HCT116 (cell line): ENCODE measurements at regions not wholly inside any gene's neighbourhood (a gene's known extent, or its start where the extent isn't known, plus 50 kb on each side); places are given as distances from the start of the nearest gene placed in this dataset.

Source experiments
- ATAC-seq: fragments of 200-7000 bp; cut with Tn5 transposase; 2 replicates; pipeline ENCODE4 v1.9.1; 2020; ENCODE audit warnings: mild to moderate bottlenecking, moderate library complexity
- BruUV-seq: library from RNA; stranded (reverse); fragments of 400-500 nt; replicated peaks from 2 replicates; lab custom pipeline; 2021; lab: Mats Ljungman, UMichigan
- CTCF ChIA-PET: fragments of 300-600 bp; sonication (Branson Sonifier 250); formaldehyde crosslinking; loops from one replicate; lab custom pipeline; 2021; ENCODE audit warnings: antibody characterized with exemption; lab: Charles Lee
- POLR2A ChIA-PET: fragments of 300-600, 350-600 bp; sonication (Branson Sonifier 250); formaldehyde crosslinking; loops from one replicate; lab custom pipeline; 2021; ENCODE audit warnings: antibody characterized with exemption; lab: Charles Lee
- RAD21 ChIA-PET, 2 experiments: fragments of 300-600 bp; sonication (Branson Sonifier 250); formaldehyde crosslinking; loops; one replicate each; lab custom pipeline; 2023; ENCODE audit warnings: low total read pairs in 2 of 2; ENCODE audit not compliant: uncharacterized antibody in 2 of 2, unreplicated experiment in 2 of 2, low non-redundant PET in 1 of 2; lab: Charles Lee
- DNase-seq: peaks from one replicate; pipeline ENCODE4 v3.0.0-alpha.2; 2010; ENCODE audit warnings: low read depth, low spot score
- H2AFZ ChIP-seq: fragments of 200-600 bp; shearing (Covaris generic), sonication (generic); 2 replicates; pipeline ENCODE4 v1.6.1; 2017; ENCODE audit warnings: low read depth, mixed run types, mixed read lengths, antibody characterized with exemption, low read length; ENCODE audit not compliant: poor library complexity, severe bottlenecking
- H3K27ac ChIP-seq: 2 replicates; pipeline ENCODE4 v1.5.1; 2012; ENCODE audit warnings: low read depth, low read length
- H3K27me3 ChIP-seq: fragments of 200-600 bp; sonication (generic); 2 replicates; pipeline ENCODE4 v1.6.1; 2016; ENCODE audit warnings: mixed run types, low read length, mixed read lengths; ENCODE audit not compliant: insufficient read depth
- H3K36me3 ChIP-seq, 2 experiments: fragments of 200-500 bp in 1 of 2; fragments of 200-600 bp in 1 of 2; sonication (Bioruptor generic) in 1 of 2; sonication (generic) in 1 of 2; 2 replicates each; pipeline versions ENCODE4 v1.5.1 to v1.6.1; 2014 to 2016; ENCODE audit warnings: low read length in 2 of 2, inconsistent platforms in 1 of 2, mixed read lengths in 1 of 2, mixed run types in 1 of 2; ENCODE audit not compliant: insufficient read depth in 2 of 2, control insufficient read depth in 1 of 2
- H3K4me1 ChIP-seq, 2 experiments: fragments of 200-600 bp in 1 of 2; sonication (generic) in 1 of 2; 2 replicates each; pipeline versions ENCODE4 v1.5.1 to v1.6.1; 2012 to 2017; ENCODE audit warnings: low read length in 2 of 2, inconsistent platforms in 1 of 2, mild to moderate bottlenecking in 1 of 2, mixed read lengths in 1 of 2, mixed run types in 1 of 2, moderate library complexity in 1 of 2; ENCODE audit not compliant: insufficient read depth in 2 of 2, control insufficient read depth in 1 of 2
- H3K4me2 ChIP-seq: fragments of 200-600 bp; sonication (generic); 2 replicates; pipeline ENCODE4 v1.6.1; 2017; ENCODE audit warnings: mixed run types, low read length, mixed read lengths
- H3K4me3 ChIP-seq, 2 experiments: fragments of 200-600 bp in 1 of 2; sonication (generic) in 1 of 2; replicated peaks in 1 of 2; 2 replicates each; pipeline ENCODE4 v1.5.1; 2011 to 2016; ENCODE audit warnings: low read length in 2 of 2, control low read depth in 1 of 2, low read depth in 1 of 2, mild to moderate bottlenecking in 1 of 2, mixed read lengths in 1 of 2, mixed run types in 1 of 2
- H3K79me2 ChIP-seq: fragments of 200-600 bp; sonication (generic); 2 replicates; pipeline ENCODE4 v1.6.1; 2017; ENCODE audit warnings: mild to moderate bottlenecking, mixed run types, low read length, moderate library complexity, mixed read lengths; ENCODE audit not compliant: insufficient read depth
- H3K9ac ChIP-seq: fragments of 200-600 bp; sonication (generic); 2 replicates; pipeline ENCODE4 v1.6.1; 2016; ENCODE audit warnings: low read length, mixed read lengths
- H3K9me2 ChIP-seq: fragments of 200-600 bp; sonication (generic), shearing (Covaris generic); 2 replicates; pipeline ENCODE4 v1.6.1; 2017; ENCODE audit warnings: mixed run types, mild to moderate bottlenecking, moderate library complexity; ENCODE audit not compliant: insufficient read depth
- H3K9me3 ChIP-seq, 2 experiments: fragments of 200-500 bp in 1 of 2; fragments of 200-600 bp in 1 of 2; sonication (Bioruptor generic) in 1 of 2; sonication (generic) in 1 of 2; 2 replicates each; pipeline ENCODE4 v1.6.1; 2014 to 2017; ENCODE audit warnings: low read length in 2 of 2, mixed read lengths in 2 of 2, inconsistent platforms in 1 of 2, low read depth in 1 of 2, mild to moderate bottlenecking in 1 of 2, mixed run types in 1 of 2, moderate library complexity in 1 of 2; ENCODE audit not compliant: control insufficient read depth in 1 of 2, insufficient read depth in 1 of 2
- H4K20me1 ChIP-seq: fragments of 200-600 bp; sonication (generic), shearing (Covaris generic); 2 replicates; pipeline ENCODE4 v1.6.1; 2017; ENCODE audit warnings: mixed run types, mild to moderate bottlenecking, moderate library complexity; ENCODE audit not compliant: insufficient read depth
- ATF3 ChIP-seq: IDR thresholded peaks from 2 replicates; pipeline ENCODE4 v1.6.1; 2012
- CBX3 ChIP-seq: IDR thresholded peaks from 2 replicates; pipeline ENCODE4 v1.6.1; 2012; ENCODE audit warnings: low read depth
- CEBPB ChIP-seq: IDR thresholded peaks from 2 replicates; pipeline ENCODE4 v1.6.1; 2012; ENCODE audit warnings: low read depth
- CTCF ChIP-seq, 3 experiments: fragments of 200-600 bp in 1 of 3; sonication (generic) in 1 of 3; IDR thresholded peaks in 2 of 3; conservative IDR thresholded peaks in 1 of 3; 2 replicates each; pipeline ENCODE4 v1.5.1; 2012 to 2017; ENCODE audit warnings: low read depth in 2 of 3, low read length in 2 of 3, antibody characterized with exemption in 1 of 3, borderline replicate concordance in 1 of 3, control low read depth in 1 of 3, mild to moderate bottlenecking in 1 of 3, mixed read lengths in 1 of 3, mixed run types in 1 of 3, moderate library complexity in 1 of 3; ENCODE audit not compliant: insufficient read depth in 1 of 3
- EGR1 ChIP-seq: IDR thresholded peaks from 2 replicates; pipeline ENCODE4 v1.6.1; 2012; ENCODE audit warnings: low read depth
- EZH2phosphoT487 ChIP-seq: fragments of 200-600 bp; IDR thresholded peaks from 2 replicates; pipeline ENCODE4 v1.6.1; 2018; ENCODE audit warnings: antibody characterized with exemption, borderline replicate concordance
- FOSL1 ChIP-seq: IDR thresholded peaks from 2 replicates; pipeline ENCODE4 v1.6.1; 2012; ENCODE audit warnings: low read depth
- JUND ChIP-seq: IDR thresholded peaks from 2 replicates; pipeline ENCODE4 v1.6.1; 2012
- MAX ChIP-seq: IDR thresholded peaks from 2 replicates; pipeline ENCODE4 v1.6.1; 2012
- POLR2A ChIP-seq: IDR thresholded peaks from 2 replicates; pipeline ENCODE4 v1.7.0; 2011; ENCODE audit warnings: borderline replicate concordance; ENCODE audit not compliant: insufficient read depth, insufficient read length; ENCODE audit errors: extremely low read depth
- POLR2AphosphoS5 ChIP-seq: IDR thresholded peaks from 2 replicates; pipeline ENCODE4 v1.6.1; 2011; ENCODE audit warnings: mild to moderate bottlenecking, low read depth, low read length, moderate library complexity
- RAD21 ChIP-seq: IDR thresholded peaks from 2 replicates; pipeline ENCODE4 v1.6.1; 2012; ENCODE audit warnings: low read depth, mild to moderate bottlenecking
- SIN3A ChIP-seq: IDR thresholded peaks from 2 replicates; pipeline ENCODE4 v1.6.1; 2012; ENCODE audit warnings: low read depth
- SP1 ChIP-seq: IDR thresholded peaks from 2 replicates; pipeline ENCODE4 v1.6.1; 2012; ENCODE audit warnings: low read depth
- SRF ChIP-seq: IDR thresholded peaks from 2 replicates; pipeline ENCODE4 v1.6.1; 2012; ENCODE audit warnings: low read depth
- TCF7L2 ChIP-seq: IDR thresholded peaks from 2 replicates; pipeline ENCODE4 v1.7.0; 2011; ENCODE audit warnings: borderline replicate concordance, inconsistent platforms; ENCODE audit not compliant: insufficient read depth, insufficient read length; ENCODE audit errors: extremely low read depth
- YY1 ChIP-seq: IDR thresholded peaks from 2 replicates; pipeline ENCODE4 v1.6.1; 2011; ENCODE audit warnings: low read length, low read depth, moderate library complexity, mild to moderate bottlenecking; ENCODE audit not compliant: insufficient replicate concordance; ENCODE audit errors: extremely low read depth
- ZFX ChIP-seq: fragments of 450-650 bp; IDR thresholded peaks from 2 replicates; pipeline ENCODE4 v1.6.1; 2017
- ZNF274 ChIP-seq: fragments of 200-500 bp; sonication (Bioruptor generic); IDR thresholded peaks from 2 replicates; pipeline ENCODE4 v1.6.1; 2014; ENCODE audit warnings: mild to moderate bottlenecking, low read depth, low read length, inconsistent platforms
- intact Hi-C: fragments of 100-400 bp; cut with micrococcal nuclease; formaldehyde crosslinking; loops from 2 replicates; pipeline ENCODE4 v1.10.0; 2022

GRCh38 chr1:212166644-212167043 lies 118.6 kb upstream of the PPP2R5A start:
- no peaks in the 10 kb centered on the region for H3K79me2 ChIP-seq
- H3K4me2 ChIP-seq: no peak overlapping the region
- ChIA-PET POLR2A (no interaction called here), RAD21 (no interaction called here), CTCF (no interaction called here)
- no peaks in the 10 kb centered on the region for H3K27me3 ChIP-seq
- H3K36me3 ChIP-seq: no peaks in the 10 kb centered on the region
- no peak for TF ChIP-seq POLR2A
- no peak for TF ChIP-seq SIN3A
- no peak for TF ChIP-seq CEBPB
- no peak for TF ChIP-seq ATF3
- no peak for TF ChIP-seq SRF
- TF ChIP-seq POLR2AphosphoS5: no peak
- TF ChIP-seq YY1: no peak
- no peak for TF ChIP-seq EZH2phosphoT487
- no peak for TF ChIP-seq CBX3
- no peak for TF ChIP-seq EGR1
- no peak for DNase-seq
- H3K27ac ChIP-seq: no peak overlapping the region
- BruUV-seq: no TSS peak
- no peaks in the 10 kb centered on the region for H4K20me1 ChIP-seq
- H3K9ac ChIP-seq: no peak overlapping the region
- intact Hi-C loops: no loop called here
- no peaks in the 10 kb centered on the region for H3K9me2 ChIP-seq
- peaks cover 3 to 11% of the 10 kb centered on the region in 2 experiments; a peak in 3 of 4 replicates for H3K4me1 ChIP-seq
- ATAC-seq: no peak
- no peak overlapping the region for H3K4me3 ChIP-seq
- H3K9me3 ChIP-seq: no peaks in the 10 kb centered on the region
- H2AFZ ChIP-seq: no peak overlapping the region

- BruUV-seq: no TSS peak
- no peak for ATAC-seq
- H3K9me2 ChIP-seq: no peaks in the 10 kb centered on the region
- DNase-seq: no peak
- ChIA-PET POLR2A (interaction anchor here (0.6 kb wide), 1 partner anchor 1438 kb away, joined by 4 read pairs; no protein-coding TSS in a partner anchor), CTCF (no interaction called here), RAD21 (no interaction called here)
- H3K79me2 ChIP-seq: no peaks in the 10 kb centered on the region
- H3K27ac ChIP-seq: no peak overlapping the region
- H3K9me3 ChIP-seq: no peaks in the 10 kb centered on the region
- H3K27me3 ChIP-seq: no peaks in the 10 kb centered on the region
- H4K20me1 ChIP-seq: no peaks in the 10 kb centered on the region
- intact Hi-C loops: no loop called here
- no peak overlapping the region for H3K4me3 ChIP-seq
- no peak overlapping the region for H2AFZ ChIP-seq
- no peaks in the 10 kb centered on the region for H3K36me3 ChIP-seq
- H3K4me1 ChIP-seq: peaks cover 3 to 8% of the 10 kb centered on the region in 2 experiments; a peak in 3 of 4 replicates
- H3K4me2 ChIP-seq: no peak overlapping the region
- no peak overlapping the region for H3K9ac ChIP-seq
- TF ChIP-seq EZH2phosphoT487 (no peak), ZFX (no peak), CTCF (IDR thresholded peaks at IDR 0.05 in 2 of 3, conservative IDR thresholded peaks at IDR 0.05 in 1 of 3; ENCODE audit: borderline replicate concordance in 1 of 3, insufficient read depth in 1 of 3, low read depth in 2 of 3, low read length in 2 of 3) (no peak), POLR2A (no peak), ZNF274 (no peak), CEBPB (no peak), MAX (no peak), SRF (no peak), CBX3 (no peak), JUND (no peak), EGR1 (no peak), TCF7L2 (no peak), SP1 (no peak), POLR2AphosphoS5 (no peak), FOSL1 (no peak), ATF3 (no peak), RAD21 (no peak)
These were observed 118.1 kb upstream of the PPP2R5A start for GRCh38 chr1:212167098-212167497.
